SU-DHL-6 (cell line): ENCODE measurements at regions not wholly inside any gene's neighbourhood (a gene's known extent, or its start where the extent isn't known, plus 50 kb on each side); places are given as distances from the start of the nearest gene placed in this dataset.

Experiments
- H2AFZ ChIP-seq: fragments of 200-600 bp; sonication (generic); 2 replicates; pipeline ENCODE4 v1.6.1; 2014; ENCODE audit warnings: low read depth, mild to moderate bottlenecking, moderate library complexity, mixed read lengths, antibody characterized with exemption, low read length; ENCODE audit not compliant: severe bottlenecking
- H3F3A ChIP-seq: fragments of 200-600 bp; shearing (Covaris generic); 2 replicates; pipeline ENCODE4 v1.6.0; 2016; ENCODE audit warnings: antibody characterized with exemption, mild to moderate bottlenecking; ENCODE audit not compliant: insufficient read depth
- H3K27ac ChIP-seq: fragments of 200-600 bp; sonication (generic); 2 replicates; pipeline ENCODE4 v1.5.1; 2016; ENCODE audit warnings: low read depth, mild to moderate bottlenecking, low read length, moderate library complexity, mixed read lengths
- H3K27me3 ChIP-seq: fragments of 200-600 bp; sonication (generic), shearing (Covaris generic); 2 replicates; pipeline ENCODE4 v1.6.0; 2014; ENCODE audit warnings: mild to moderate bottlenecking, low read length
- H3K36me3 ChIP-seq: fragments of 200-600 bp; sonication (generic); 2 replicates; pipeline ENCODE4 v1.6.1; 2014; ENCODE audit warnings: mild to moderate bottlenecking, low read length, mixed read lengths
- H3K4me2 ChIP-seq: fragments of 300-600, 200-600 bp; shearing (Covaris generic), sonication (generic); 2 replicates; pipeline ENCODE4 v1.6.0; 2014; ENCODE audit warnings: low read length, low read depth, mild to moderate bottlenecking; ENCODE audit not compliant: poor library complexity, severe bottlenecking
- H3K4me3 ChIP-seq: fragments of 200-600 bp; sonication (generic); 2 replicates; pipeline ENCODE4 v1.5.1; 2014; ENCODE audit warnings: antibody characterized with exemption, low read length, mild to moderate bottlenecking, mixed read lengths; ENCODE audit not compliant: insufficient read depth, poor library complexity, severe bottlenecking
- H3K79me2 ChIP-seq: fragments of 200-600 bp; sonication (generic); 2 replicates; pipeline ENCODE4 v1.6.1; 2014; ENCODE audit warnings: mild to moderate bottlenecking, low read length, moderate library complexity; ENCODE audit not compliant: insufficient read depth
- H3K9ac ChIP-seq: fragments of 200-600 bp; sonication (generic); 2 replicates; pipeline ENCODE4 v1.7.0; 2014; ENCODE audit warnings: mild to moderate bottlenecking, low read length
- H3K9me2 ChIP-seq: fragments of 200-600 bp; sonication (generic); replicated peaks from 2 replicates; pipeline ENCODE4 v1.6.1; 2014; ENCODE audit warnings: low read length; ENCODE audit not compliant: insufficient read depth
- H3K9me3 ChIP-seq: fragments of 200-600 bp; sonication (generic); 2 replicates; pipeline ENCODE4 v1.6.1; 2014; ENCODE audit warnings: low read length, mixed read lengths; ENCODE audit not compliant: insufficient read depth
- H4K20me1 ChIP-seq: fragments of 200-600 bp; sonication (generic); 2 replicates; pipeline ENCODE4 v1.6.1; 2014; ENCODE audit warnings: low read depth, mild to moderate bottlenecking, antibody characterized with exemption, low read length, moderate library complexity, mixed read lengths
- EZH2phosphoT487 ChIP-seq: fragments of 200-600 bp; sonication (generic), shearing (Covaris generic); conservative IDR thresholded peaks from 2 replicates; pipeline ENCODE4 v1.6.1; 2018; ENCODE audit warnings: mild to moderate bottlenecking, antibody characterized with exemption, low read length, moderate library complexity, mixed read lengths
- TF ChIP-seq, protein P1 (sequence below): fragments of 200-600 bp; sonication (generic); IDR thresholded peaks from one replicate; pipeline ENCODE4 v1.5.1; 2017; ENCODE audit warnings: antibody characterized with exemption, mild to moderate bottlenecking, low read length, moderate library complexity; ENCODE audit not compliant: insufficient read depth, poor library complexity, severe bottlenecking

DNA sequence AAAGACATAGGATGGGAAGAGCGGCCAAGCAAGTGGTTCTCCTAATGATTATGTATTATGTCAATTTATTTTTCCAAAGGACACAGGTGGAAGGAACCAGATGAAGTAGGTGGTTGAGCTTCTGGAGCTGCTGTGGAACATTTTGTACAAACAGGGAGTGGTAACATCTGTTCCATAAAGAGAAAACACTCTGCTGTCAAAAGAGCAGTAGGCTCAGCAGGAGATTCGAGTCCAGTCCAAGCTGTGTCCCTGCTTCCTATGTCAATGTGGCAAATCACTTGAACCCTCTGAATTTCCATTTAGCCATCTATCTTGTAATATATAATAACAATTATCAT, 448.0 kb upstream of the ANKRD30A start:
- TF ChIP-seq, protein P1, sequence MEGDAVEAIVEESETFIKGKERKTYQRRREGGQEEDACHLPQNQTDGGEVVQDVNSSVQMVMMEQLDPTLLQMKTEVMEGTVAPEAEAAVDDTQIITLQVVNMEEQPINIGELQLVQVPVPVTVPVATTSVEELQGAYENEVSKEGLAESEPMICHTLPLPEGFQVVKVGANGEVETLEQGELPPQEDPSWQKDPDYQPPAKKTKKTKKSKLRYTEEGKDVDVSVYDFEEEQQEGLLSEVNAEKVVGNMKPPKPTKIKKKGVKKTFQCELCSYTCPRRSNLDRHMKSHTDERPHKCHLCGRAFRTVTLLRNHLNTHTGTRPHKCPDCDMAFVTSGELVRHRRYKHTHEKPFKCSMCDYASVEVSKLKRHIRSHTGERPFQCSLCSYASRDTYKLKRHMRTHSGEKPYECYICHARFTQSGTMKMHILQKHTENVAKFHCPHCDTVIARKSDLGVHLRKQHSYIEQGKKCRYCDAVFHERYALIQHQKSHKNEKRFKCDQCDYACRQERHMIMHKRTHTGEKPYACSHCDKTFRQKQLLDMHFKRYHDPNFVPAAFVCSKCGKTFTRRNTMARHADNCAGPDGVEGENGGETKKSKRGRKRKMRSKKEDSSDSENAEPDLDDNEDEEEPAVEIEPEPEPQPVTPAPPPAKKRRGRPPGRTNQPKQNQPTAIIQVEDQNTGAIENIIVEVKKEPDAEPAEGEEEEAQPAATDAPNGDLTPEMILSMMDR = no peak
- no peak for TF ChIP-seq EZH2phosphoT487
- Histone ChIP-seq H3K4me2 (no peak overlapping the region), H3K4me3 (no peak overlapping the region), H2AFZ (no peak overlapping the region), H3F3A (no peaks in the 10 kb centered on the region), H3K9ac (no peak overlapping the region), H3K36me3 (no peaks in the 10 kb centered on the region), H3K9me2 (no peaks in the 10 kb centered on the region), H4K20me1 (no peaks in the 10 kb centered on the region), H3K27me3 (no peaks in the 10 kb centered on the region), H3K27ac (no peak overlapping the region), H3K9me3 (no peaks in the 10 kb centered on the region), H3K79me2 (no peaks in the 10 kb centered on the region)

DNA sequence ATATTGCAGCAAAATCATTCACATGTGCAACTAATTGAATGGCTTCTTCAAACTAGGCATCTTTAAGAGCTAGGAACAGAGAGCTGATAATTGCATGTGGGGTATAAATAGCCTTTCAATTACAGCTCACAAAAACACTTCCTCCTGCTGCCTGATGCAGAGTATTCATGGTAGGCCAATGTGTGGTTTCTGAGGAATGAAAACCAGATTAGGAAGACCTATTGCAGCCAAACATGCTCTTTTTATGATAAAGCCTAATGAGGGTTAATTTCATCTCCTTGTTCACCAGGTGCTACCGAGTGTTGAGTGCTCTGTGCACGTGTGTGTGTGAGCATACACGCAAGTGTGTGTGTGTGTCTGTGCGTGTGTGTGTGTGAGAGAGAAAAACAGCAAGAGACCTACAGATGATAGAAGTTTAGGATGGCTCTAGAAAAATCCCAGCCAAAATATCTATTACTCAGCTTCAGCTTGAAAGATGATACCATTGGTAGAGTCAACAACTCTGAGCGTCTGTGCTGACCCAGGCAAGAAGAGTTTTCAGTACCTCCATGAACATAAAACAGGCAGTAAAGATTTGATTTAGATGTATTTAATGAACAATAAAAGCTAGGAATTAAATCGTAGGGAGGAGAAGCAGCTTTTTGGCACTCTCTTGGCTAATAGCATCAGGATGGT, 448.5 kb upstream of the ANKRD30A start:
- Histone ChIP-seq H3K4me3 (no peak overlapping the region), H3F3A (no peaks in the 10 kb centered on the region), H3K9ac (no peak overlapping the region), H2AFZ (no peak overlapping the region), H3K79me2 (no peaks in the 10 kb centered on the region), H3K27ac (no peak overlapping the region), H3K9me2 (no peaks in the 10 kb centered on the region), H3K9me3 (no peaks in the 10 kb centered on the region), H3K4me2 (no peak overlapping the region), H3K27me3 (no peaks in the 10 kb centered on the region), H4K20me1 (no peaks in the 10 kb centered on the region), H3K36me3 (no peaks in the 10 kb centered on the region)
- TF ChIP-seq EZH2phosphoT487 = no peak

DNA sequence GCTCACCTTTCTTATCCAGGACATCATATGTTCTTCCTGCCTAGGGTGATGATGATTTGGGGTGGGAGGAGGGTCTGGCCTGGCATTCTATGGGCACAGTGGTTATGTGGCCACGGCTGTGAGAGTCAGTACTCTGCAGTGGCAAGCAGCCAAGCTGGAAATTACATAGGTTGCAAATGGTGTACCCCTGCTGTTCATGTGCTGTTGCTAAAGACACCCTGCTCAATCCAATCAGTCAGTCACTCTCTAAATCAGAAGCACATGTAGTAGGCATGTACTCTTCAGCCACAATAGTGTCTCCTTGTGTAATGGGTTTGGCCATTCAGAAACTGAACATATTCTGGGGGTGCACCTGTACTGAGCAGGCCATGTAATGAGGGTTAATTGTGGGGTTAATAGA, 449.1 kb upstream of the ANKRD30A start:
- no peak overlapping the region for H3K4me2 ChIP-seq
- no peak for TF ChIP-seq EZH2phosphoT487
- TF ChIP-seq, protein P1 = no peak
- no peaks in the 10 kb centered on the region for H3K79me2 ChIP-seq
- H3K9me2 ChIP-seq = no peaks in the 10 kb centered on the region
- H3K36me3 ChIP-seq = no peaks in the 10 kb centered on the region
- H3K4me3 ChIP-seq = no peak overlapping the region
- no peak overlapping the region for H2AFZ ChIP-seq
- H3K9me3 ChIP-seq = no peaks in the 10 kb centered on the region
- no peaks in the 10 kb centered on the region for H3K27me3 ChIP-seq
- H3K27ac ChIP-seq = no peak overlapping the region
- no peaks in the 10 kb centered on the region for H4K20me1 ChIP-seq
- no peak overlapping the region for H3K9ac ChIP-seq
- H3F3A ChIP-seq = no peaks in the 10 kb centered on the region

DNA sequence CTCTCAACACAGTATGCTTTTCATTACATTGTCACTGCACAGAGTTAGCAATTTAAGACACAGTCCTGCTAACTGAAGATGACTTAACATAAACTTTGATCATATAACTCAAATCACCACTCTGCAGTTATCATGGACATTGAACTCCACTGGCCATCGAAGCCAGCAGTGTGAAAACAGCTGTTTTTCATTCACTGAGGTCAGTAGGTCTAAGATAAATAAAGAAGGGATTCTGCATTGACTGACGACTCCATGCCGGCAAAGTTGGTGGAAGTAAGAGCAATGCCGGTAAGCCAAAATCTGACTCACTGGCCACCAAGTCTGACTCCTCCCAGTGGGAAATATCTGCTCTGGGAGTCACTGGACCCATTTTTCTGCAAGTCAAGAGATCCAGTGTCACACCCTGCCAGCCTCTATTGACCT, 449.9 kb upstream of the ANKRD30A start:
- H2AFZ ChIP-seq = no peak overlapping the region
- no peak overlapping the region for H3K4me2 ChIP-seq
- no peaks in the 10 kb centered on the region for H3K9me3 ChIP-seq
- H3K79me2 ChIP-seq = no peaks in the 10 kb centered on the region
- no peaks in the 10 kb centered on the region for H3K27me3 ChIP-seq
- H3K36me3 ChIP-seq = no peaks in the 10 kb centered on the region
- H3K9ac ChIP-seq = no peak overlapping the region
- no peak overlapping the region for H3K4me3 ChIP-seq
- H3K9me2 ChIP-seq = no peaks in the 10 kb centered on the region
- H3F3A ChIP-seq = no peaks in the 10 kb centered on the region
- H4K20me1 ChIP-seq = no peaks in the 10 kb centered on the region
- H3K27ac ChIP-seq = no peak overlapping the region
- no peak for TF ChIP-seq EZH2phosphoT487
- TF ChIP-seq, protein P1 = no peak
